HPDE6-E6E7 (cell line): ENCODE measurements at regions not wholly inside any gene's neighbourhood (a gene's known extent, or its start where the extent isn't known, plus 50 kb on each side); places are given as distances from the start of the nearest gene placed in this dataset.
"Not testable (repeated sequence)": the region's sequence is repeated elsewhere in the genome, so short reads cannot be mapped to it uniquely, and the experiment has no call there.

Experiments used
- DNase-seq: peaks from one replicate; pipeline ENCODE4 v3.0.0; 2011; ENCODE audit warnings: missing footprints; ENCODE audit errors: extremely low spot score

GRCh38 chr17:53335443-53335842 is 487.3 kb upstream of the KIF2B start:
- no peak for DNase-seq

DNA sequence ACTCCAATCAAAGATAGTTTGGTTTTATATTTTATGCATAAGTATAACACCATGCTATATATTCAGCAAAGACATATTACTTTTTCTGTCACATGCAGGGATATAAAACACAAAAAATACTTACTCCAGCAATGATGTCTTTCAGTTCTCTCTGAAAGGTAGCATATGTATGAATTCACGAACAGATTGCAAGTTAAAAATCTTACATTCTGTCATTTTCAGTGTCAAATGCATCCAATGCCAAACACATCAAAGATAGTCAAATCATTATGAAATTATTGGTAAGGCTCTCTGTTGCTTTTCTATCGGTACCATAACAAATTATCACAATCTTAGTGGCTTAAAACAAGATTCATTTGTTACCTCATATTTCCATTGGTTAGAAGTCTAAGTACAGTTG is 492.0 kb upstream of the KIF2B start:
- DNase-seq: no peak

DNA sequence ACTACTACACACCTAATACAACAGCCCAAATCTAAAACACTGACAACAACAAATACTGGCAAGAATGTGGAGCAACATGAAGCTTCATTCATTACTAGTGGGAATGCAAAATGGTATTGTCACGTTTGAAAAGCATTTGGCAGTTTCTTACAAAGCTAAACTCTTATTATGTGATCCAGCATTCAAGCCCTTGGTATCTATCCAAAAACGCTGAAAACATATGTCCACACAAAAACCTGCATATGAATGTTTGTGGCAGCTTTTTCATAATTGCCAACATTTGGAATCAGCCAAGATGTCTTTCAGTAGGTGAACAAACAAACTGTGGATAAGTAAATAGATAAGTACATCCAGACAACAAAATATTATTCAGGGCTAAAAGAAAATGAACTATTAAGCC is 501.1 kb upstream of the KIF2B start:
- DNase-seq: no peak

- no peak for DNase-seq
Observed at GRCh38 chr17:53319947-53320346, 502.8 kb upstream of the KIF2B start.

GRCh38 chr17:53316988-53317387 is 505.7 kb upstream of the KIF2B start:
- DNase-seq: no peak

DNA sequence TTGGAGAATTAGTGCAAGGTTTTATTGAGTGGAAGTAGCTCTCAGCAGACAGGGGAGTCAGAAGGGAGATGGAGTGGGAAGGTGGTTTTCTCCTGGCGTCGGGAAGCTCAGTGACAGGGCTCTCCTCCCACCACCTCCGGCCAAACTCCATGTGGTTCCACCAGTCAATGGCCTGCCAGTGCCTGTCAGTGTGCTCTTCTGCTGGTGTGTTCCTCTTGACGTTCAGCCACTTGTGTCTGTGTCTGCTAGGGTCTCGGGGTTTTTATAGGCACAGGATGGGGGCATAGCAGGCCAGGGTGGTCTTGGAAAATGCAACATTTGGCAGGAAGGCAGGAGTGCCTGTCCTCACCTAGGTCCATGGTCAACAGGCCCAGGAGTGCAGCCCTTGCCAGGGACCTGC is 506.7 kb upstream of the KIF2B start:
- no peak for DNase-seq

DNA sequence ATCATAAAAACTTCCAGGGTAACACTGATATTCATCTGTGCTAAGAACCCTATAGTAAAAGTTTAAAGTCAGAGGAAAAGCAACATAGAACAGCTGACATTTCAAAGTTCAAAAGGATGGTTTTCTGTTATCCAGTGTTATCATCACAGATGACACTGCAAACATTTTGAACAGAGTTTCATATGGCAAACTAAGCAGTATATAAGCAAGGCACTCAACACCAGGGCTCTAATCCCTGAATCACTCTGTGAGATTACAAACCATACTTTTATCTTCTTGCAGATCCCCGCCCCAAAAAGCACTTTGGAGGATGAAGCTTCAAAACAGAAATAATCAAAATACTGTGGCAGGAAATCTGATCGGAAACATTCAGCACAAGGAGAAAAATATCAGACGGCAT is 508.2 kb upstream of the KIF2B start:
- no peak for DNase-seq

GRCh38 chr17:53313746-53314145 is 509.0 kb upstream of the KIF2B start:
- DNase-seq: no peak

DNA sequence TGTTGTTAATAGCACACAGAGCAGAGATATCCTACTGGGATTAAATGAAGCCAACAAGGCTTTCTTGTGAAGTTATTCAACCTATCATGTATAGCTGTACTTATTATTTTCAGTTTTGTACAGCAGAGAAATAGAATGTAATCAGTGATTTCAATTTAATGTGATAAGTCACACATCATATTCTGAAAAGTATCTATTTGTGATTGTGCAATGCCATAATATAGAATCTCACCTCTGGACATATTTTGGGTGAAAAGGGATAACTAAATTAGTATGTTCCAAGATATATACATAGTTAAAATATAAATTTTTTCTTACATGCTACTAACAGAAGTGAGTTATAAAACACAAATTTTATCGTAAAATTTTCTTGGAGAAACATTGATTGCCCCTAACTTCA is 544.3 kb upstream of the KIF2B start:
- DNase-seq: no peak

DNA sequence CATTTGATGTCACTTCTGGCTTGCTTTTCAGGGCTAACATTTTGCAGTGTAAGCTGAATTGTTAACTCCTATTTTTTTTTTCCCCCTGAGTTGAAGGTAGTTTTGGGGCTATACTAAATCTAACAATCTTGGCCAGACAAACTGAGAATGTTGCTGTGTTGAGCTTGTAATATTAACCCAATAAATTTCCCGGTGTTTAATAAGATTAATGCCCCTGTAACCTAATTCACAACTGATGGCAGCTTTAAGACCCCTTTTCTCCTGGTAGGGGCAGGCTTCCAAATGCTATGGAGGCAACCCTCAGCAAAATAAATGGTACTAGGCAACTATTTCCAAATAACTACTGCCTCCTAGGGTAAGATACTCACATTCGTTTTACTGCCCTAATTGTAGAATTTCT is 549.6 kb upstream of the KIF2B start:
- no peak for DNase-seq

DNA sequence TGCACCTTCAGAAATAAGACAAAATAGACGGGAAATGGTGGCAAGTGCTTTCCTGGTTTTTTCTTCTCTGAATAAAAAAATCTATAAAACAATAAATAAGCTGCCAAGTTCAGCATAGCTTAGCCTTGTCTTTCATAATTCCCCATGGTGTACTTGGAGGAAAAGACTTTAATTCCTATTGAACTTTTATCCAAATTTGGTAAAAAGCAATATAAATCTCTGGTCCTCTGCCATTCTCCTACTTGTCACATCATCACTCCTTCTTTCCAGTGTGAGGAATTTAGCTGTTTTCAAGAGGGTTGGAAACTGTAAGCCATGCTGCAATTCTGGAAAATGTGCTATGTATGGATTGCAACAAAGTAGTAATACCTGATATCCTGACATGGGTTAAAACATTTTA is 551.8 kb upstream of the KIF2B start:
- DNase-seq: no peak

DNA sequence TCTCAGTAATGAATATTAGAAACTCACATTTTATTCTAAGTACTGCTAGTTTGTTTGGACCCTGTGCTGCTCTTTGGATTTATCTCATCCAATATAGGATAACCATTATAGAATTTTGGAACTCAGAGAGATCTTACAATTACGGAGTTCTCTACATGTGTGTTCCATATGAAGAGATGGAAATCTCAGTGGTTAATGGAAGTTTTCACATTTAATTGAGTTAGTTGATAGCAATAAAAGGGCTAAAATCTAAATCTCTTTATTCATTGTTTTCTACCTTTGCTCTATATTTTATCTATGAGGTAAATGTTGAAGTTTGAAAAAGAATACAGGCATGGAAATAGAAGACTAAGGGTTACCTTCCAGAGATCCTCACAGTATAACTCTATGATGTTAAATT is 558.0 kb upstream of the KIF2B start:
- DNase-seq: no peak

DNA sequence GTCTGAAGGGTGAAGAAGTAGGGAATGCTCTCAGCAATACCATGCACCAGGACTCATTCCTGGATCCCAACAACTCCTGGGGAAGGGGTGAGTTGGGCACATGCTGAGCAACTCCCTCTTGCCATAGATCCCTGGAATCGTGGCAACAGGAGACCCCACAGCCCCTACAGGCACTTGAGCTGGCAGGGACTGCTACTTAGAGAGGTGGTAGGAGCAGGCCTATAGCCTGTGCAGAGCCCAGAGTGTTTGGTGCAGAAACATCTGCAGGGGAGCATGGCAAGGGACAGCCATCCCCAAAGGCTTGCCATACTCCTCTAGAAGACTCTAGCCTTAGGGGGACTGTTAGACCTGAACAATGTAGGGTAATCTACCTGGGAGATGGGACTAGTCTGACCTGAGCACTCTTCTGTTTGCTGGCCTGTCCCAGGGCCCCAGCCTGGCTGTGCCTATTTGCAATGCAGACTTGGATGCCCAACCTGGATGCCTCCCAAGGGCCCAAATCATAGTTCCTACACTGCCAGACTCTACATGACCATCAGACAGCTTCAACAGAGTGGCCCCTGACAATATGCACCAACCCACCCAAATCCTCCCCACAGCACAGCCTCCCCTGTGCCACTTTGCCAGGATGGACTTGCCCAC is 568.6 kb upstream of the KIF2B start:
- no peak for DNase-seq

GRCh38 chr17:53249036-53249435 is 573.7 kb upstream of the KIF2B start:
- DNase-seq: no peak

DNA sequence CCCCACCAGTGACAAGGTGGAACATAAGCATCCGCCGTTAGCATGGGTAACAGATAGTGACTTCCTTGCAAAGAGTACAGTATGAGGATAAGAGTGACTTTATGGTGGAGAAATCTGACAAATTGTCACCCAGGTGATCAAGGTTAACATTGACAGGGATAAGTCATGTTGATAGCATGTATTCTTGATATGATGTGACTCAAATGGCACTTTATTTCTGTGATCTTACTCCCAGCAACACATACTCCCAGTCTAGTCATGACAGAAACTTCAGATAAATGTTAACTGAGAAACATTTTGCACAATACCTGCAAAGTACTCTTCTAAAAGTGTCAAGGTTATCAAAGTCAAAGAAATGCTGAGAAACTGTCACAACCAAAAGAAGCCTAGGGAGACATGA is 588.6 kb upstream of the KIF2B start:
- DNase-seq: no peak

DNA sequence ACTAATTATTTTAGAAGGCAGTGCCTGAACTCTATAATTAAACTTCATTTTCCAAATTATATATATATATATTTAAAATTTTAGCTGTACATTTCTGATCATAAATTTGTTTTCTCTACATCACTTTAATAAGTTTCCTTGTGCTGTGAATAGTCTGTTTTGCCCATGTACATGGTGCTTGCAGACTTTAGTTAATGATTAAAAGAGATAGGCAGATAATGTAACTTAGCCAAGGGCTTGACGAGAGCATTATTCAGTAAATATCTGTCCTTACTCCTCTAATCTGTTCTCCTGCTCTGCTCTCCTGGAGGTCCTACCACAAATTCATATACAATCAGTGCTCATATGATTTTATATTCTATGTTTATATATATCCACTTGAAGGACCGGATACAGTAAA is 595.2 kb upstream of the KIF2B start:
- DNase-seq: no peak

- DNase-seq: no peak
Observed at GRCh38 chr17:53227111-53227510, 595.6 kb upstream of the KIF2B start.

- no peak for DNase-seq
Observed at GRCh38 chr17:53219821-53220220, 602.9 kb upstream of the KIF2B start.

DNA sequence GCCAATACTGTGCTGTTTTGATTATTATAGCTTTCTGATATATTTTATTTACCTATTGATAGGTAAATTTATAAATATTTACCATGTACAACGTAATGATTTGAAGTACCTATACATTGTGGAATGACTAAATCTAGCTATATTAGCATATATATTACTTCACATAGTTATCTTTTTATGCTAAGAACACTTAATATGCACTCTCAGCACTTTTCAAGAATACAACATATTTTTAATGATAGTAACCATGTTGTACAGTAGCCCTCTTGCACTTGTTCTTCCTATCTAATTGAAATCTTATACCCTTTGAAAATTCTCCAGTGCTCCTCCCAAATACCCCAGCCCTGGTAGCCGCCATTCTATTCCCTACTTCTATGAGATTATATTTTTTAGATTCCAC is 604.0 kb upstream of the KIF2B start:
- no peak for DNase-seq

- no peak for DNase-seq
Observed at GRCh38 chr17:53217311-53217710, 605.4 kb upstream of the KIF2B start.

DNA sequence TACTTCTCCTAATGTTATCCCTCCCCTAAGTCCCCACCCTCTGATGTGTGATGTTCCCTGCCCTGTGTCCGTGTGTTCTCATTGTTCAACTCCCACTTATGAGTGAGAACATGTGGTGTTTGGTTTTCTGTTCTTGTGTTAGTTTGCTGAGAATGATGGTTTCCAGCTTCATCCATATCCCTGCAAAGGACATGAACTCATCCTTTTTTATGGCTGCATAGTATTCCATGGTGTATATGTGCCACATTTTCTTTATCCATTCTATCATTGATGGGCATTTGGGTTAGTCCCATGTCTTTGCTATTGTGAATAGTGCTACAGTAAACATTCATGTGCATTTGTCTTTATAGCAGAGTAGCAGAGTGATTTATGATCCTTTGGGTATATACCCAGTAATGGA is 613.8 kb upstream of the KIF2B start:
- DNase-seq: not testable (repeated sequence)

- no peak for DNase-seq
Observed at GRCh38 chr17:53193044-53193443, 629.7 kb upstream of the KIF2B start.

- DNase-seq: no peak
Observed at GRCh38 chr17:53191878-53192277, 630.8 kb upstream of the KIF2B start.

DNA sequence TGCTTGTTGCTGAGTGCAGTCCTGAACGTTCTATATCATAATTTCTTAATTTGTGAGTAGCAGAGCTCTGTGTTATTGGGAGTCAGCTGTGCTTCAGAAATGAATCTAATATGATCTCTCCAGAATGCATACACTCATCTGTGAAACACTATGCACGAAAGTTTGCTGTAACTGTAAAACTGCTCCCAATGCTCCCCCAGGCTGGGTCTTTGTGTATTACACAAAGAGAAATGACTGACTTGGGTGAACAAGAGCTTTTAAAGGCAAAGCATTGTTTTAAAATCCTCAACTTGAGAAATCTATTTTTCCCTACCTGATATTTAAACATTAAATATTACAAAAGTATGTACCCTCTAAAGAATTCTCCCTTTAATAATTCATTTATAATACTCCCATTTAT is 636.7 kb upstream of the KIF2B start:
- no peak for DNase-seq

DNA sequence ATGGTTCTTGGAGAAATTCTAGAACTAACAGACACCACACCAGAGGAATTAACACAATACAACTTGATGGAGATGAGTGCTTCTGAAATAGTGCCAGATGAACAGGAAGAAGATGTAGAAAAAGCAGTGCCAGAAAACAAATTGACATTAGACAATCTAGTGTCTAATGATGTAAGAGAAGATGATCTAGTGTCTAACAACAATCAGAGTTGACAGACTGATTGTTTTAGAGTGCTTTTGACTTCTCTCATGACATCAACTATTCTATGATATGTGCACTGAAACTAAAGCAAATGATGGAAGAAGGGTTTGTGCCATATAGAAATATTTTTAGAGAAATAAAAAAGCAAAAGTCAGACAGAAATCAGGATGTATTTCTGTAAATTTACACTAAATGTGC is 646.1 kb upstream of the KIF2B start:
- no peak for DNase-seq
